ENCODE measurements at regions not wholly inside any gene's neighbourhood (a gene's known extent, or its start where the extent isn't known, plus 50 kb on each side); places are given as distances from the start of the nearest gene placed in this dataset.

- Histone ChIP-seq H3K9me2 (replicated peaks; ENCODE audit: insufficient read depth, low read length) (0 out of 2 replicates have a peak, but pooled peaks cover 3% of the 10 kb centered on the region), H3K4me2 (ENCODE audit: low read depth, low read length, poor library complexity, severe bottlenecking) (no peak overlapping the region), H3K79me2 (ENCODE audit: insufficient read depth, low read length) (no peaks in the 10 kb centered on the region), H2AFZ (ENCODE audit: low read depth, low read length, severe bottlenecking) (no peak overlapping the region), H4K20me1 (ENCODE audit: low read depth, low read length) (no peaks in the 10 kb centered on the region), H3K27ac (ENCODE audit: low read depth, low read length) (no peak overlapping the region), H3K4me3 (ENCODE audit: insufficient read depth, low read length, poor library complexity, severe bottlenecking) (no peak overlapping the region), H3K36me3 (ENCODE audit: low read length) (no peaks in the 10 kb centered on the region), H3K9ac (ENCODE audit: low read length) (no peak overlapping the region), H3K27me3 (ENCODE audit: low read length) (no peaks in the 10 kb centered on the region), H3K9me3 (ENCODE audit: insufficient read depth, low read length) (no peaks in the 10 kb centered on the region), H3F3A (ENCODE audit: insufficient read depth) (no peaks in the 10 kb centered on the region)
- no peak for TF ChIP-seq EZH2phosphoT487 (conservative IDR thresholded peaks at IDR 0.05; ENCODE audit: low read length)
- TF ChIP-seq CTCF (IDR thresholded peaks at IDR 0.05; ENCODE audit: insufficient read depth, low read length, poor library complexity, severe bottlenecking): no peak
These were observed 163.0 kb upstream of the SSTR1 start for GRCh38 chr14:38044710-38045109.

GRCh38 chr14:38045461-38045860, 162.2 kb upstream of the SSTR1 start:
- TF ChIP-seq EZH2phosphoT487 (conservative IDR thresholded peaks at IDR 0.05; ENCODE audit: low read length): no peak
- TF ChIP-seq CTCF (IDR thresholded peaks at IDR 0.05; ENCODE audit: insufficient read depth, low read length, poor library complexity, severe bottlenecking): no peak
- Histone ChIP-seq H3K27me3 (ENCODE audit: low read length) (no peaks in the 10 kb centered on the region), H3K79me2 (ENCODE audit: insufficient read depth, low read length) (no peaks in the 10 kb centered on the region), H3K4me2 (ENCODE audit: low read depth, low read length, poor library complexity, severe bottlenecking) (no peak overlapping the region), H4K20me1 (ENCODE audit: low read depth, low read length) (no peaks in the 10 kb centered on the region), H3K9ac (ENCODE audit: low read length) (no peak overlapping the region), H3K9me2 (replicated peaks; ENCODE audit: insufficient read depth, low read length) (0 out of 2 replicates have a peak, but pooled peaks cover 3% of the 10 kb centered on the region), H2AFZ (ENCODE audit: low read depth, low read length, severe bottlenecking) (no peak overlapping the region), H3K9me3 (ENCODE audit: insufficient read depth, low read length) (no peaks in the 10 kb centered on the region), H3K36me3 (ENCODE audit: low read length) (no peaks in the 10 kb centered on the region), H3F3A (ENCODE audit: insufficient read depth) (no peaks in the 10 kb centered on the region), H3K4me3 (ENCODE audit: insufficient read depth, low read length, poor library complexity, severe bottlenecking) (no peak overlapping the region), H3K27ac (ENCODE audit: low read depth, low read length) (no peak overlapping the region)

- Histone ChIP-seq H3K4me2 (ENCODE audit: low read depth, low read length, poor library complexity, severe bottlenecking) (no peak overlapping the region), H3K4me3 (ENCODE audit: insufficient read depth, low read length, poor library complexity, severe bottlenecking) (no peak overlapping the region), H3K27me3 (ENCODE audit: low read length) (no peaks in the 10 kb centered on the region), H3K79me2 (ENCODE audit: insufficient read depth, low read length) (no peaks in the 10 kb centered on the region), H3K9ac (ENCODE audit: low read length) (no peak overlapping the region), H3K9me2 (replicated peaks; ENCODE audit: insufficient read depth, low read length) (0 out of 2 replicates have a peak, but pooled peaks cover 3% of the 10 kb centered on the region), H3K27ac (ENCODE audit: low read depth, low read length) (no peak overlapping the region), H3F3A (ENCODE audit: insufficient read depth) (no peaks in the 10 kb centered on the region), H4K20me1 (ENCODE audit: low read depth, low read length) (no peaks in the 10 kb centered on the region), H3K9me3 (ENCODE audit: insufficient read depth, low read length) (no peaks in the 10 kb centered on the region), H3K36me3 (ENCODE audit: low read length) (no peaks in the 10 kb centered on the region), H2AFZ (ENCODE audit: low read depth, low read length, severe bottlenecking) (no peak overlapping the region)
- TF ChIP-seq EZH2phosphoT487 (conservative IDR thresholded peaks at IDR 0.05; ENCODE audit: low read length): no peak
- TF ChIP-seq CTCF (IDR thresholded peaks at IDR 0.05; ENCODE audit: insufficient read depth, low read length, poor library complexity, severe bottlenecking): no peak
These were observed 161.5 kb upstream of the SSTR1 start for GRCh38 chr14:38046160-38046559.
